ENCODE measurements at regions not wholly inside any gene's neighbourhood (a gene's known extent, or its start where the extent isn't known, plus 50 kb on each side); places are given as distances from the start of the nearest gene placed in this dataset.

DNA sequence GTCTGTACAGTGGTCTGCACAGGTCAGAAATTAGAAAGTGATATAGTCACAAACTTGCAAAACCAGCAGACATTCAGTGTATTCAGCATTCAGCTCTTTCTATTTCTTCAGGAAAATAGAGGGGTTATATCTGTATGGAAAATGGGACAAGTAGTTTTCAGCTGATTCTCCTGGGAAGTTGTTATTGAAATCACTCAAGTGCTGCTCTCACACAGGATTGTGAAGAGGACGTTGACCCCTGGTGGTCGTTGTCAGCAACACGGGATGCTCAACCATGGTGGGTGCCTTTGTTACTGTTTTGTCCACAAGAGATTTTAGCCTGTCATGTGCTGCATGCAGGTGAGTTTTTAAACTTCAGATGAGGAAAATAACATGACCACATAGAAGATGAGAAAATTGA, 981.8 kb downstream of the TMEM121 start:
- no peak for DNase-seq (ENCODE audit: low read depth in 1 of 2, low spot score in 2 of 2)
- peak; percentile 13 for FAIRE-seq
- no peak overlapping the region for H2BK15ac ChIP-seq (ENCODE audit: low read length)
- H3K9me3 ChIP-seq (ENCODE audit: insufficient read depth in 2 of 2, low read depth in 1 of 2, low read length in 1 of 2), result peaks cover 71 to 97% of the 10 kb centered on the region in 2 experiments
- H4K20me1 ChIP-seq (replicated peaks in 1 of 2; ENCODE audit: control insufficient read depth in 1 of 2, insufficient read depth in 2 of 2, low read length in 2 of 2), result no peaks in the 10 kb centered on the region
- no peak overlapping the region for H4K5ac ChIP-seq (ENCODE audit: insufficient read length, low read depth, low read length)
- POLR2A ChIA-PET (ENCODE audit: partially characterized antibody), result no interaction called here
- H3K4me2 ChIP-seq (ENCODE audit: insufficient read depth in 1 of 2, low read depth in 2 of 2, low read length in 2 of 2), result no peak overlapping the region
- no peak overlapping the region for H2BK120ac ChIP-seq (replicated peaks; ENCODE audit: low read depth, low read length)
- no peak overlapping the region for H4K8ac ChIP-seq (ENCODE audit: extremely low read depth, insufficient read depth, low read length)
- CTCF ChIA-PET (ENCODE audit: partially characterized antibody), result interaction anchor here (1.3 to 1.7 kb wide), 2 partner anchors 10 to 18 kb away, joined by 3 to 5 read pairs; no protein-coding TSS in a partner anchor
- no peaks in the 10 kb centered on the region for H3K4me1 ChIP-seq (replicated peaks in 1 of 4; ENCODE audit: control insufficient read depth in 3 of 4, insufficient read depth in 4 of 4, low read length in 3 of 4)
- H4K91ac ChIP-seq (replicated peaks; ENCODE audit: insufficient read length, low read length), result no peak overlapping the region
- H3K79me1 ChIP-seq (ENCODE audit: low read depth, low read length), result no peaks in the 10 kb centered on the region
- no peak overlapping the region for H3K14ac ChIP-seq (ENCODE audit: insufficient read length)
- H3K56ac ChIP-seq (replicated peaks; ENCODE audit: insufficient read length, low read depth, low read length), result no peak overlapping the region
- H3K79me2 ChIP-seq (ENCODE audit: control insufficient read depth in 1 of 2, insufficient read depth in 2 of 2, low read length in 2 of 2), result no peaks in the 10 kb centered on the region
- no peak overlapping the region for H2AK5ac ChIP-seq (ENCODE audit: low read depth, low read length)
- no peak overlapping the region for H3K9ac ChIP-seq (replicated peaks in 1 of 4; ENCODE audit: extremely low read depth in 1 of 4, low read depth in 3 of 4, low read length in 3 of 4)
- H3K27ac ChIP-seq (ENCODE audit: low read depth, low read length), result no peak overlapping the region
- no peak overlapping the region for H2BK5ac ChIP-seq (ENCODE audit: low read depth, low read length)
- no peak overlapping the region for H3K4me3 ChIP-seq (ENCODE audit: extremely low read depth in 1 of 4, insufficient read depth in 2 of 4, low read depth in 3 of 4, low read length in 4 of 4)
- H3K23ac ChIP-seq (ENCODE audit: insufficient read length), result no peak overlapping the region
- H3K27me3 ChIP-seq (replicated peaks in 1 of 4; ENCODE audit: control insufficient read depth in 3 of 4, extremely low read depth in 1 of 4, insufficient read depth in 3 of 4, low read length in 3 of 4), result no peaks in the 10 kb centered on the region
- no peak overlapping the region for H2AFZ ChIP-seq (ENCODE audit: low read length)
- 65% methylated on average over 3 of the region's 3 CpGs; no CpG with 5 or more reads in 1 of the 2 experiments for WGBS, 2 experiments (ENCODE audit: extremely low coverage in 1 of 2, insufficient coverage in 1 of 2, insufficient read length in 1 of 2, insufficient replicate concordance in 2 of 2, low coverage in 1 of 2, low lambda C conversion rate in 2 of 2, missing lambda C conversion rate in 1 of 2)
- H3K36me3 ChIP-seq (ENCODE audit: control insufficient read depth in 2 of 4, insufficient read depth in 4 of 4, low read length in 3 of 4), result no peaks in the 10 kb centered on the region
- no peak overlapping the region for H3K18ac ChIP-seq (ENCODE audit: extremely low read depth, low read length)
- TF ChIP-seq RFX5 (IDR thresholded peaks at IDR 0.05; ENCODE audit: borderline replicate concordance, low read depth, low read length), result no peak
- H2BK20ac ChIP-seq (ENCODE audit: low read length), result no peak overlapping the region
- no peaks in the 10 kb centered on the region for H3K23me2 ChIP-seq (ENCODE audit: low read depth, low read length)
- no peak overlapping the region for H3K4ac ChIP-seq (replicated peaks; ENCODE audit: insufficient read length, low read depth, low read length)
- H2BK12ac ChIP-seq (ENCODE audit: low read depth, low read length), result no peak overlapping the region

Measured in H1 (cell line).